HepG2 (cell line): ENCODE measurements at regions not wholly inside any gene's neighbourhood (a gene's known extent, or its start where the extent isn't known, plus 50 kb on each side); places are given as distances from the start of the nearest gene placed in this dataset.

Source experiments
- ATAC-seq: fragments of 200-7000 bp; cut with Tn5 transposase; 3 replicates; pipeline ENCODE4 v1.9.1; 2020; ENCODE audit warnings: mild to moderate bottlenecking, moderate library complexity
- BruUV-seq: library from RNA; stranded (reverse); fragments of 400-500 nt; replicated peaks from 2 replicates; lab custom pipeline; 2021; lab: Mats Ljungman, UMichigan
- CTCF ChIA-PET: fragments of 300-600 bp; formaldehyde crosslinking; extraction: SDS; loops from one replicate; lab custom pipeline; 2021; ENCODE audit warnings: low total read pairs, inconsistent platforms, low intra/inter-chr PET ratio; lab: Yijun Ruan, JAX
- POLR2A ChIA-PET: fragments of 350-600 bp; sonication (Branson Sonifier 250); formaldehyde crosslinking; loops from one replicate; lab custom pipeline; 2020; ENCODE audit warnings: antibody characterized with exemption, inconsistent platforms; lab: Yijun Ruan, JAX
- DNase-seq: peaks from one replicate; pipeline ENCODE4 v3.0.0-alpha.2; 2015; ENCODE audit warnings: low spot score
- FAIRE-seq: peaks from 3 replicates; lab custom pipeline; 2011; peaks lifted over from hg19 to GRCh38; lab: Jason Lieb, UNC
- H2AFZ ChIP-seq: one replicate; pipeline ENCODE4 v1.6.1; 2011; ENCODE audit warnings: low read length, inconsistent platforms
- H3K27ac ChIP-seq: fragments of 300-600 bp; 3 replicates; pipeline ENCODE4 v1.8.0; 2011; ENCODE audit warnings: mixed run types, mild to moderate bottlenecking, mixed read lengths, low read length, inconsistent platforms; ENCODE audit not compliant: insufficient read depth; ENCODE audit errors: extremely low read length
- H3K27me3 ChIP-seq, 2 experiments: fragments of 200-600 bp in 1 of 2; 2 replicates in 1 of 2; 3 replicates in 1 of 2; pipeline versions ENCODE4 v1.6.0 to v1.8.0; 2011; ENCODE audit warnings: low read length in 2 of 2, mild to moderate bottlenecking in 2 of 2, moderate library complexity in 2 of 2, inconsistent platforms in 1 of 2; ENCODE audit not compliant: insufficient read depth in 2 of 2, control insufficient read depth in 1 of 2
- H3K36me3 ChIP-seq, 2 experiments: fragments of 200-600 bp in 1 of 2; replicated peaks in 1 of 2; 2 replicates in 1 of 2; 3 replicates in 1 of 2; pipeline versions ENCODE4 v1.5.1 to v1.8.0; 2011; ENCODE audit warnings: low read length in 2 of 2, inconsistent platforms in 1 of 2; ENCODE audit not compliant: insufficient read depth in 2 of 2, control insufficient read depth in 1 of 2
- H3K4me1 ChIP-seq: 2 replicates; pipeline ENCODE4 v1.5.1; 2012; ENCODE audit warnings: low read length, inconsistent platforms; ENCODE audit not compliant: insufficient read depth
- H3K4me2 ChIP-seq: 2 replicates; pipeline ENCODE4 v1.6.0; 2011; ENCODE audit warnings: low read depth, low read length, inconsistent platforms
- H3K4me3 ChIP-seq, 3 experiments: fragments of 200-600 bp in 1 of 3; sonication (generic), shearing (Covaris generic) in 1 of 3; replicated peaks in 1 of 3; 2 replicates each; pipeline ENCODE4 v1.5.1; 2011 to 2016; ENCODE audit warnings: low read length in 3 of 3, inconsistent platforms in 2 of 3, low read depth in 2 of 3, mild to moderate bottlenecking in 2 of 3, control low read depth in 1 of 3, mixed read lengths in 1 of 3; ENCODE audit not compliant: insufficient read depth in 1 of 3
- H3K79me2 ChIP-seq: one replicate; pipeline ENCODE4 v1.6.1; 2011; ENCODE audit warnings: low read length, inconsistent platforms; ENCODE audit not compliant: insufficient read depth
- H3K9ac ChIP-seq: 2 replicates; pipeline ENCODE4 v1.6.0; 2011; ENCODE audit warnings: mild to moderate bottlenecking, low read depth, low read length, inconsistent platforms; ENCODE audit not compliant: insufficient read depth
- H3K9me3 ChIP-seq: 2 replicates; pipeline ENCODE4 v1.5.1; 2012; ENCODE audit warnings: mild to moderate bottlenecking, low read length
- H4K20me1 ChIP-seq: 2 replicates; pipeline ENCODE4 v1.6.0; 2011; ENCODE audit warnings: inconsistent platforms, mild to moderate bottlenecking, low read length, moderate library complexity; ENCODE audit not compliant: insufficient read depth
- CREB1 ChIP-seq, 2 experiments: fragments of 450-650 bp in 1 of 2; IDR thresholded peaks; 2 replicates each; pipeline ENCODE4 v1.6.1; 2016 to 2017; ENCODE audit warnings: control low read depth in 1 of 2, mild to moderate bottlenecking in 1 of 2, missing compliant biosample characterization in 1 of 2, missing genetic modification characterization in 1 of 2
- SKI ChIP-seq: fragments of 450-650 bp; IDR thresholded peaks from one replicate; pipeline ENCODE4 v1.6.1; 2018; ENCODE audit warnings: mild to moderate bottlenecking; ENCODE audit not compliant: partially characterized antibody
- SMARCE1 ChIP-seq: fragments of 450-650 bp; IDR thresholded peaks from 2 replicates; pipeline ENCODE4 v1.6.1; 2017; ENCODE audit warnings: borderline replicate concordance
- ZKSCAN1 ChIP-seq: fragments of 150-350 bp; IDR thresholded peaks from 2 replicates; pipeline ENCODE4 v1.6.1; 2014; ENCODE audit warnings: low read length
- WGBS: methylation state at CpG from one replicate; pipeline ENCODE4 v1.1.6; 2017; ENCODE audit warnings: low lambda C conversion rate; 5-methylcytosine and 5-hydroxymethylcytosine counted together
- in situ Hi-C: cut with HindIII; loops from 2 replicates; pipeline ENCODE4 v1.10.0; 2017; ENCODE audit warnings: low pct_unique_long_range_greater_than_20kb; ENCODE audit not compliant: extremely low pct_ligation_motif_present
- intact Hi-C: fragments of 100-400 bp; cut with micrococcal nuclease; formaldehyde crosslinking; loops from one replicate; pipeline ENCODE4 v1.10.0; 2022; ENCODE audit not compliant: unreplicated experiment
- TF ChIP-seq, protein P1 (sequence below): sonication (generic); formaldehyde crosslinking; IDR thresholded peaks from 2 replicates; pipeline ENCODE4 v1.4.0; 2020; ENCODE audit warnings: missing genetic modification reagents
- TF ChIP-seq, protein P2 (sequence below), 2 experiments: fragments of 450-650 bp in 1 of 2; sonication (generic) in 1 of 2; formaldehyde crosslinking in 1 of 2; IDR thresholded peaks; 2 replicates each; pipeline versions ENCODE4 v1.6.1 to v1.8.0; 2016 to 2022; ENCODE audit warnings: antibody characterized with exemption in 1 of 2, mild to moderate bottlenecking in 1 of 2, missing genetic modification reagents in 1 of 2

DNA sequence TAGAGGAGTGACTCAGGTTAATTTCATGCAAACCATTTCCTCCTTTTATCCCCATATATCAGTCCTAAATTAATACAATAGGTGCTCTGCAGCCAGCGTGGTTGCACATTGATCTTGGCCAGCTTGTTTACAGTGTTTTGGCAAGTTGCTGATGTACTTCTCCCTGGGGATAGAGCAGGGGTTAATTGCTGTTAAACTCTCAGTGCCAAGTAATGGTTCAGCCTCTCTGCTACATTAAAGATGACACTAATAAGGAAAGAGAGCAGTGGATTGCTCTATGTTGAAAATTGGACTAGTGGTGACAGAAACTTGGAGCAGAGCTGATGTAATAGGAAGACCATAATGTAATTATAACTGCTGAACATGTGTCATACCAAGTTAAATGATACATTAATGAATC is 717.5 kb downstream of the RERGL start (continued):
- TF ChIP-seq, protein P1, sequence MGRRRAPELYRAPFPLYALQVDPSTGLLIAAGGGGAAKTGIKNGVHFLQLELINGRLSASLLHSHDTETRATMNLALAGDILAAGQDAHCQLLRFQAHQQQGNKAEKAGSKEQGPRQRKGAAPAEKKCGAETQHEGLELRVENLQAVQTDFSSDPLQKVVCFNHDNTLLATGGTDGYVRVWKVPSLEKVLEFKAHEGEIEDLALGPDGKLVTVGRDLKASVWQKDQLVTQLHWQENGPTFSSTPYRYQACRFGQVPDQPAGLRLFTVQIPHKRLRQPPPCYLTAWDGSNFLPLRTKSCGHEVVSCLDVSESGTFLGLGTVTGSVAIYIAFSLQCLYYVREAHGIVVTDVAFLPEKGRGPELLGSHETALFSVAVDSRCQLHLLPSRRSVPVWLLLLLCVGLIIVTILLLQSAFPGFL: no peak
- TF ChIP-seq ZKSCAN1: no peak

DNA sequence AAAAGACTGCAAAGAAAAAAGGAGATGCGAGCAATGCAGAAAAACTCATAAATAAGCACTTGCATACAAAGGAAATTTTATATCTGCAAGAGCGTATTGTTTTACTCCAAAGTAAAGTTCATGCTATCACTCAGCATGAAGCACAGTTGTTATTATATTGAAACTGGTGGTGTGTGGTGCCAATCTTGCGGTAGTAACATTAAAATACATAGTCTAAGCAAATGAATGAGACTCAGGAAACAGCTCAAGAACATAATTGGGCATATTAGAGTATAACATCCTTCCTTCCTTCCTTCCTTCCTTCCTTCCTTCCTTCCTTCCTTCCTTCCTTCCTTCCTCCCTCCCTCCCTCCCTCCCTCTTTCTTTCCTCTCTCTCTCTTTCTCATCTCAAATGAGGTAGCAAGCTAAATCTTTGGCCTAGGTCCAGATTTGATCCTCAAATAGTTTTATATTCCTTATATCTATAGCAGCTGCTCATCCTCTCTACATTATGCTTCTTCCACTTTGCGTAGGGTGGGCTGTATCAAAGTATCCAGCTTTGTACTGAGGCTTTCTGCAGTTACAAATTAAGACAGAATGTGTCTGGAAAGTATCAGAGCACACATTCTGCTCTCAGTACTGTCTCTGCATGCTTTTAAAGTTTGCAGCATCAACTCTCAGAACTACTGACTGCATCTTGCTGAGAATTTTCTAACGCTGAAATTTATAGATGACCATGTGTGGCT is 718.3 kb downstream of the RERGL start:
- no peak overlapping the region for H2AFZ ChIP-seq
- TF ChIP-seq SKI: no peak
- no peak for TF ChIP-seq CREB1 (IDR thresholded peaks at IDR 0.05)
- no peak for TF ChIP-seq CREB1 (CRISPR knock-in tag; IDR thresholded peaks at IDR 0.05)
- TF ChIP-seq SMARCE1: no peak
- TF ChIP-seq, all 625 proteins: peak for 0
- Histone ChIP-seq H3K9me3 (peaks cover 13% of the 10 kb centered on the region), H3K4me3 (no peak overlapping the region), H3K79me2 (no peaks in the 10 kb centered on the region), H3K9ac (no peak overlapping the region), H3K27ac (no peak overlapping the region), H3K4me2 (no peak overlapping the region), H3K4me1 (no peaks in the 10 kb centered on the region), H4K20me1 (no peaks in the 10 kb centered on the region), H3K27me3 (no peaks in the 10 kb centered on the region), H3K36me3 (no peaks in the 10 kb centered on the region)
- FAIRE-seq (no peak), ATAC-seq (no peak), DNase-seq (no peak)
- POLR2A ChIA-PET: no interaction called here
- no TSS peak for BruUV-seq
- in situ Hi-C loops (no loop called here), intact Hi-C loops (no loop called here)
- WGBS: 9% methylated on average over 5 of the region's 5 CpGs
- CTCF ChIA-PET: no interaction called here

DNA sequence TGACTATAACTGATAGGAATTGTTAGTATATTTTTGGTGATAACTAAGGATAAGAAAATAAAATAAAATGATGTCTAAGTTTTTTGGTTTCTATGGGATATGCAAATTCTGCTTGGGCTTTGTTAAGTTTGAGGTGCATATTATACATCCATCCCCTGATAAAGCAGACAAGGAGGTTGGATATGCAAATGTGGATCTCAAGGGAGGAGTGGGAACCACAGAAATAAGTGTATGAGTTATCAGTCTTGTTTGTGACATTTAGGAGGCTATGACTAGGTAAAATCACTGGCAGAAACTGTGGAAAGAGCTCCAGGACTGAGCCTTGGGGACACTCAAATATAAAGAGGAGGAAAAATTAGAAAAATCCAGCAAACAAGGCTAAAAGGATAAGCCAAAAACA is 719.4 kb downstream of the RERGL start:
- peaks cover 22% of the 10 kb centered on the region for H3K9me3 ChIP-seq
- intact Hi-C loops: no loop called here
- H3K79me2 ChIP-seq: no peaks in the 10 kb centered on the region
- no TSS peak for BruUV-seq
- ATAC-seq (no peak), FAIRE-seq (no peak), DNase-seq (no peak)
- no peak overlapping the region for H3K9ac ChIP-seq
- H2AFZ ChIP-seq: no peak overlapping the region
- CTCF ChIA-PET: no interaction called here
- POLR2A ChIA-PET: no interaction called here
- in situ Hi-C loops: no loop called here
- H3K4me3 ChIP-seq: no peak overlapping the region
- no peaks in the 10 kb centered on the region for H3K27me3 ChIP-seq
- H3K36me3 ChIP-seq: no peaks in the 10 kb centered on the region
- no peaks in the 10 kb centered on the region for H4K20me1 ChIP-seq
- no peaks in the 10 kb centered on the region for H3K4me1 ChIP-seq
- H3K4me2 ChIP-seq: no peak overlapping the region
- no peak overlapping the region for H3K27ac ChIP-seq
- TF ChIP-seq, protein P2, sequence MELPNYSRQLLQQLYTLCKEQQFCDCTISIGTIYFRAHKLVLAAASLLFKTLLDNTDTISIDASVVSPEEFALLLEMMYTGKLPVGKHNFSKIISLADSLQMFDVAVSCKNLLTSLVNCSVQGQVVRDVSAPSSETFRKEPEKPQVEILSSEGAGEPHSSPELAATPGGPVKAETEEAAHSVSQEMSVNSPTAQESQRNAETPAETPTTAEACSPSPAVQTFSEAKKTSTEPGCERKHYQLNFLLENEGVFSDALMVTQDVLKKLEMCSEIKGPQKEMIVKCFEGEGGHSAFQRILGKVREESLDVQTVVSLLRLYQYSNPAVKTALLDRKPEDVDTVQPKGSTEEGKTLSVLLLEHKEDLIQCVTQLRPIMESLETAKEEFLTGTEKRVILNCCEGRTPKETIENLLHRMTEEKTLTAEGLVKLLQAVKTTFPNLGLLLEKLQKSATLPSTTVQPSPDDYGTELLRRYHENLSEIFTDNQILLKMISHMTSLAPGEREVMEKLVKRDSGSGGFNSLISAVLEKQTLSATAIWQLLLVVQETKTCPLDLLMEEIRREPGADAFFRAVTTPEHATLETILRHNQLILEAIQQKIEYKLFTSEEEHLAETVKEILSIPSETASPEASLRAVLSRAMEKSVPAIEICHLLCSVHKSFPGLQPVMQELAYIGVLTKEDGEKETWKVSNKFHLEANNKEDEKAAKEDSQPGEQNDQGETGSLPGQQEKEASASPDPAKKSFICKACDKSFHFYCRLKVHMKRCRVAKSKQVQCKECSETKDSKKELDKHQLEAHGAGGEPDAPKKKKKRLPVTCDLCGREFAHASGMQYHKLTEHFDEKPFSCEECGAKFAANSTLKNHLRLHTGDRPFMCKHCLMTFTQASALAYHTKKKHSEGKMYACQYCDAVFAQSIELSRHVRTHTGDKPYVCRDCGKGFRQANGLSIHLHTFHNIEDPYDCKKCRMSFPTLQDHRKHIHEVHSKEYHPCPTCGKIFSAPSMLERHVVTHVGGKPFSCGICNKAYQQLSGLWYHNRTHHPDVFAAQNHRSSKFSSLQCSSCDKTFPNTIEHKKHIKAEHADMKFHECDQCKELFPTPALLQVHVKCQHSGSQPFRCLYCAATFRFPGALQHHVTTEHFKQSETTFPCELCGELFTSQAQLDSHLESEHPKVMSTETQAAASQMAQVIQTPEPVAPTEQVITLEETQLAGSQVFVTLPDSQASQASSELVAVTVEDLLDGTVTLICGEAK (IDR thresholded peaks at IDR 0.05): no peak
- TF ChIP-seq, protein P2 (CRISPR knock-in tag; IDR thresholded peaks at IDR 0.05): no peak
